ENCODE measurements at regions not wholly inside any gene's neighbourhood (a gene's known extent, or its start where the extent isn't known, plus 50 kb on each side); places are given as distances from the start of the nearest gene placed in this dataset.

GRCh38 chr10:106302961-106303360 is 861.5 kb downstream of the SORCS1 start:
- TF ChIP-seq CTCF (IDR thresholded peaks at IDR 0.05) (no peak), POLR2A (IDR thresholded peaks at IDR 0.05) (no peak), POLR2AphosphoS5 (IDR thresholded peaks at IDR 0.05) (no peak), EP300 (IDR thresholded peaks at IDR 0.05; ENCODE audit: low read depth) (no peak)
